ENCODE measurements at regions not wholly inside any gene's neighbourhood (a gene's known extent, or its start where the extent isn't known, plus 50 kb on each side); places are given as distances from the start of the nearest gene placed in this dataset.

GRCh38 chr2:76516861-76517573 is 806.3 kb upstream of the GCFC2 start:
- Histone ChIP-seq H3K9me3 (ENCODE audit: control insufficient read depth, low read length) (no peaks in the 10 kb centered on the region), H3K27me3 (ENCODE audit: control insufficient read depth, insufficient read depth, low read length) (no peaks in the 10 kb centered on the region), H3K4me2 (ENCODE audit: low read length) (no peak overlapping the region), H3K4me3 (ENCODE audit: low read depth, low read length) (no peak overlapping the region), H3K9ac (no peak overlapping the region), H3K36me3 (ENCODE audit: control insufficient read depth, insufficient read depth, low read length) (no peaks in the 10 kb centered on the region), H3K27ac (no peak overlapping the region), H2AFZ (no peak overlapping the region), H3K79me2 (no peaks in the 10 kb centered on the region), H3K4me1 (no peaks in the 10 kb centered on the region)
- TF ChIP-seq CTCF (IDR thresholded peaks at IDR 0.05) = no peak

- Histone ChIP-seq H3K9me3 (ENCODE audit: control insufficient read depth, low read length) (no peaks in the 10 kb centered on the region), H3K4me2 (ENCODE audit: low read length) (no peak overlapping the region), H3K4me3 (ENCODE audit: low read depth, low read length) (no peak overlapping the region), H3K9ac (no peak overlapping the region), H2AFZ (no peak overlapping the region), H3K79me2 (no peaks in the 10 kb centered on the region), H3K4me1 (no peaks in the 10 kb centered on the region), H3K36me3 (ENCODE audit: control insufficient read depth, insufficient read depth, low read length) (no peaks in the 10 kb centered on the region), H3K27ac (no peak overlapping the region), H3K27me3 (ENCODE audit: control insufficient read depth, insufficient read depth, low read length) (no peaks in the 10 kb centered on the region)
- no peak for TF ChIP-seq CTCF (IDR thresholded peaks at IDR 0.05)
These were observed 801.6 kb upstream of the GCFC2 start for GRCh38 chr2:76512201-76512820.

- no peak overlapping the region for H3K4me3 ChIP-seq (ENCODE audit: low read depth, low read length)
- no peak overlapping the region for H3K4me2 ChIP-seq (ENCODE audit: low read length)
- H3K27ac ChIP-seq = no peak overlapping the region
- H3K27me3 ChIP-seq (ENCODE audit: control insufficient read depth, insufficient read depth, low read length) = no peaks in the 10 kb centered on the region
- H3K4me1 ChIP-seq = no peaks in the 10 kb centered on the region
- no peak for TF ChIP-seq CTCF (IDR thresholded peaks at IDR 0.05)
- H3K9me3 ChIP-seq (ENCODE audit: control insufficient read depth, low read length) = no peaks in the 10 kb centered on the region
- no peak overlapping the region for H3K9ac ChIP-seq
- no peak overlapping the region for H2AFZ ChIP-seq
- no peaks in the 10 kb centered on the region for H3K36me3 ChIP-seq (ENCODE audit: control insufficient read depth, insufficient read depth, low read length)
- no peaks in the 10 kb centered on the region for H3K79me2 ChIP-seq
These were observed 795.8 kb upstream of the GCFC2 start for GRCh38 chr2:76506538-76506937.

- Histone ChIP-seq H3K27ac (no peak overlapping the region), H3K79me2 (no peaks in the 10 kb centered on the region), H3K36me3 (ENCODE audit: control insufficient read depth, insufficient read depth, low read length) (no peaks in the 10 kb centered on the region), H2AFZ (no peak overlapping the region), H3K27me3 (ENCODE audit: control insufficient read depth, insufficient read depth, low read length) (no peaks in the 10 kb centered on the region), H3K4me3 (ENCODE audit: low read depth, low read length) (no peak overlapping the region), H3K9me3 (ENCODE audit: control insufficient read depth, low read length) (no peaks in the 10 kb centered on the region), H3K9ac (no peak overlapping the region), H3K4me2 (ENCODE audit: low read length) (no peak overlapping the region), H3K4me1 (no peaks in the 10 kb centered on the region)
- TF ChIP-seq CTCF (IDR thresholded peaks at IDR 0.05) = no peak
These were observed 790.9 kb upstream of the GCFC2 start for GRCh38 chr2:76501641-76502040.

GRCh38 chr2:76498360-76498759 is 787.6 kb upstream of the GCFC2 start:
- Histone ChIP-seq H3K9me3 (ENCODE audit: control insufficient read depth, low read length) (no peaks in the 10 kb centered on the region), H3K27ac (no peak overlapping the region), H3K4me3 (ENCODE audit: low read depth, low read length) (no peak overlapping the region), H3K4me1 (no peaks in the 10 kb centered on the region), H3K36me3 (ENCODE audit: control insufficient read depth, insufficient read depth, low read length) (no peaks in the 10 kb centered on the region), H2AFZ (no peak overlapping the region), H3K9ac (no peak overlapping the region), H3K4me2 (ENCODE audit: low read length) (no peak overlapping the region), H3K27me3 (ENCODE audit: control insufficient read depth, insufficient read depth, low read length) (no peaks in the 10 kb centered on the region), H3K79me2 (no peaks in the 10 kb centered on the region)
- TF ChIP-seq CTCF (IDR thresholded peaks at IDR 0.05) = no peak
